ENCODE measurements at regions not wholly inside any gene's neighbourhood (a gene's known extent, or its start where the extent isn't known, plus 50 kb on each side); places are given as distances from the start of the nearest gene placed in this dataset.

DNA sequence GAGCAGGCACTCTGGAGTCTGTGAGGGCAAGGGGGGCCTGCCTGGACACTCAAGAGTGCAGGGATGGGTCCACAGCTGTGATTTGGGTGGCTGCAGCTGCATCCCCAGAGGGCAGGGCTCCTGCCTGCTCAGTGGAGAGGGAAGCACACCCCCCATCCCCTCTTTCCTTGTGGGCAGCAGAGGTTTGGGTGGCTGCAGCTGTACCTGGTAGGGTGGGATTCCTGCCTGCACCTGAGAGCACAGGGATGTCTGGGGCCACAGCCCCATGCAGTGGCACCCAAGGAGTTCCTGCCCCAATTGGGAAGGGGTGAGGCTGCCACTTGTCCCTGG is 605.4 kb upstream of the FAM174A start:
- Histone ChIP-seq H3K27me3 (replicated peaks; ENCODE audit: control insufficient read depth, insufficient read depth, low read length) (no peaks in the 10 kb centered on the region), H3K9me3 (no peaks in the 10 kb centered on the region), H3K4me3 (ENCODE audit: low read depth, low read length) (no peak overlapping the region), H3K4me1 (no peaks in the 10 kb centered on the region), H3K36me3 (ENCODE audit: control insufficient read depth, insufficient read depth, low read length) (no peaks in the 10 kb centered on the region)
- intact Hi-C loops (cut with micrococcal nuclease; ENCODE audit: unreplicated experiment): no loop called here
- TF ChIP-seq, protein P1, sequence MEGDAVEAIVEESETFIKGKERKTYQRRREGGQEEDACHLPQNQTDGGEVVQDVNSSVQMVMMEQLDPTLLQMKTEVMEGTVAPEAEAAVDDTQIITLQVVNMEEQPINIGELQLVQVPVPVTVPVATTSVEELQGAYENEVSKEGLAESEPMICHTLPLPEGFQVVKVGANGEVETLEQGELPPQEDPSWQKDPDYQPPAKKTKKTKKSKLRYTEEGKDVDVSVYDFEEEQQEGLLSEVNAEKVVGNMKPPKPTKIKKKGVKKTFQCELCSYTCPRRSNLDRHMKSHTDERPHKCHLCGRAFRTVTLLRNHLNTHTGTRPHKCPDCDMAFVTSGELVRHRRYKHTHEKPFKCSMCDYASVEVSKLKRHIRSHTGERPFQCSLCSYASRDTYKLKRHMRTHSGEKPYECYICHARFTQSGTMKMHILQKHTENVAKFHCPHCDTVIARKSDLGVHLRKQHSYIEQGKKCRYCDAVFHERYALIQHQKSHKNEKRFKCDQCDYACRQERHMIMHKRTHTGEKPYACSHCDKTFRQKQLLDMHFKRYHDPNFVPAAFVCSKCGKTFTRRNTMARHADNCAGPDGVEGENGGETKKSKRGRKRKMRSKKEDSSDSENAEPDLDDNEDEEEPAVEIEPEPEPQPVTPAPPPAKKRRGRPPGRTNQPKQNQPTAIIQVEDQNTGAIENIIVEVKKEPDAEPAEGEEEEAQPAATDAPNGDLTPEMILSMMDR (IDR thresholded peaks at IDR 0.05; ENCODE audit: insufficient read depth in 1 of 2, low read depth in 1 of 2, low read length in 1 of 2, severe bottlenecking in 1 of 2, unreplicated experiment in 1 of 2): no peak
- ChIA-PET POLR2A (no interaction called here), CTCF (no interaction called here)
- H3K27me3 Mint-ChIP-seq (ENCODE audit: insufficient read depth, unreplicated experiment): no peaks in the 10 kb centered on the region
- no peaks in the 10 kb centered on the region for H3K4me1 Mint-ChIP-seq (ENCODE audit: low read depth, unreplicated experiment)
- no peak for DNase-seq
- H3K36me3 Mint-ChIP-seq (ENCODE audit: insufficient read depth, unreplicated experiment): no peaks in the 10 kb centered on the region
- BruUV-seq (replicated peaks): no TSS peak
- no peaks in the 10 kb centered on the region for H3K9me3 Mint-ChIP-seq (ENCODE audit: unreplicated experiment)
- H3K4me3 Mint-ChIP-seq (ENCODE audit: unreplicated experiment): no peak overlapping the region
- H3K27ac Mint-ChIP-seq (ENCODE audit: unreplicated experiment): no peak overlapping the region

DNA sequence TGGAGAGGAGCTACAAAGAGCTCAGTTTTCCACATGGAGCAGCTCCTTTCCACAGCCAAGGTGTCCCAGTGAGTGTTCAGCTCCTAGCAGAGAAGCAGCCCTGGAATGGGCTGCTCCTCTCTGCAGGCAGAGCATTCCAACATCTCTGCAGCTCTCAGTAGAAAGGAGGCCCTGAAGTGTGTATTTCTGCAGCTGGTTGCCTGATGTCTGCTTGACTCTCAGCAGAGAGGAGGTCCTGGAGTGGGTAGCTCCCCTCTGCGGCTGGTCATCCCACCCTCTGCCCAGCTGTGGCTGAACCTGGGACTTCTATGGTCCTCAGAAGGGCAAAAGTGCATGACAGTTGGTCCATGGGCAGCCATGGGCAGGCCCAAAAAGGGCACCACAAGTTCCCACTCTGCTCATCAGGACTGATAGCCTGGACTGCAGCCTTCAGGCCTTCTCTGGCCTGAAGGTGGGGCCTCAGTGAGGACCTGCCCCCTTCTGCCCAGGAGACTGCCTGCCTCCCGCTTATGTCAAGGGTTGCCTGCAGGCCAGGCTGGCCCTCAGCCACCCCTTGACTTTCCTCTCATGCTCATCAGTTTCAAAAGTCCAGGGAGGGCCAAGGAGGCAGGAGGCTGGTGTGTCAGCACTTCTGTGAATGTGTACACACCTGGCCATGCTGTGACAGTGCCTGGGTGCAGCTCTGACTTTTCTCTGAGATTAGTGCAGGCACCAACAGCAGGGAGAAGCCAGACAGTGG is 605.9 kb upstream of the FAM174A start:
- POLR2A ChIA-PET: no interaction called here
- H3K4me3 Mint-ChIP-seq (ENCODE audit: unreplicated experiment): no peak overlapping the region
- H3K9me3 Mint-ChIP-seq (ENCODE audit: unreplicated experiment): no peaks in the 10 kb centered on the region
- DNase-seq: no peak
- Histone ChIP-seq H3K9me3 (no peaks in the 10 kb centered on the region), H3K4me1 (no peaks in the 10 kb centered on the region), H3K36me3 (ENCODE audit: control insufficient read depth, insufficient read depth, low read length) (no peaks in the 10 kb centered on the region), H3K27me3 (replicated peaks; ENCODE audit: control insufficient read depth, insufficient read depth, low read length) (no peaks in the 10 kb centered on the region), H3K4me3 (ENCODE audit: low read depth, low read length) (no peak overlapping the region)
- CTCF ChIA-PET: no interaction called here
- H3K27me3 Mint-ChIP-seq (ENCODE audit: insufficient read depth, unreplicated experiment): no peaks in the 10 kb centered on the region
- TF ChIP-seq, protein P1 (IDR thresholded peaks at IDR 0.05; ENCODE audit: insufficient read depth in 1 of 2, low read depth in 1 of 2, low read length in 1 of 2, severe bottlenecking in 1 of 2, unreplicated experiment in 1 of 2): no peak
- no peaks in the 10 kb centered on the region for H3K4me1 Mint-ChIP-seq (ENCODE audit: low read depth, unreplicated experiment)
- no TSS peak for BruUV-seq (replicated peaks)
- intact Hi-C loops (cut with micrococcal nuclease; ENCODE audit: unreplicated experiment): no loop called here
- H3K27ac Mint-ChIP-seq (ENCODE audit: unreplicated experiment): no peak overlapping the region
- no peaks in the 10 kb centered on the region for H3K36me3 Mint-ChIP-seq (ENCODE audit: insufficient read depth, unreplicated experiment)

DNA sequence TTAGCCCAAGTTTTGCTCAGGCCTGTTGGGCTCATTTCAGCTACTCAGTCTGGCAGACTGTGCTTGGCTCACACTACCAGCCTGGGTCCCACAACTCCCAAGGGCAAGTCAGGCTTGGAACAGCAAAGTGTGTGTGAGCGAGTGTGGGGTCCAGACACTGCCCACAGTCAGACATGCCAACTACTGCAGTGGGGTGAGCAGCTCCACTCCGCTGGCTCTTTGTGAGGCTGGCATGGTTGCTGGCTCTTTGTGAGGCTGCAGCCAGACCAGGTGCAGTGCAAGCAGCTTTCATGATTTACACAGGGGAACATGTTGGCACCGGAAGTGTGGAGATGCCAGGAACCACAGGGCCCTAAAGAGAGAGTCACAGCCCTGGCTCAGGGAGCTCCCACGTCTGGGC is 606.7 kb upstream of the FAM174A start:
- no peaks in the 10 kb centered on the region for H3K9me3 Mint-ChIP-seq (ENCODE audit: unreplicated experiment)
- no TSS peak for BruUV-seq (replicated peaks)
- TF ChIP-seq, protein P1 (IDR thresholded peaks at IDR 0.05; ENCODE audit: insufficient read depth in 1 of 2, low read depth in 1 of 2, low read length in 1 of 2, severe bottlenecking in 1 of 2, unreplicated experiment in 1 of 2): no peak

More for the DNA sequence above, 606.7 kb upstream of the FAM174A start:
- Mint-ChIP-seq H3K4me1 (ENCODE audit: low read depth, unreplicated experiment) (no peaks in the 10 kb centered on the region), H3K36me3 (ENCODE audit: insufficient read depth, unreplicated experiment) (no peaks in the 10 kb centered on the region), H3K4me3 (ENCODE audit: unreplicated experiment) (no peak overlapping the region), H3K27ac (ENCODE audit: unreplicated experiment) (no peak overlapping the region), H3K27me3 (ENCODE audit: insufficient read depth, unreplicated experiment) (no peaks in the 10 kb centered on the region)
- CTCF ChIA-PET: no interaction called here
- Histone ChIP-seq H3K9me3 (no peaks in the 10 kb centered on the region), H3K36me3 (ENCODE audit: control insufficient read depth, insufficient read depth, low read length) (no peaks in the 10 kb centered on the region), H3K4me1 (no peaks in the 10 kb centered on the region), H3K4me3 (ENCODE audit: low read depth, low read length) (no peak overlapping the region), H3K27me3 (replicated peaks; ENCODE audit: control insufficient read depth, insufficient read depth, low read length) (no peaks in the 10 kb centered on the region)
- intact Hi-C loops (cut with micrococcal nuclease; ENCODE audit: unreplicated experiment): no loop called here
- POLR2A ChIA-PET: no interaction called here
- DNase-seq: no peak
